Fibroblast of peridontal ligament (primary cell): ENCODE measurements at regions not wholly inside any gene's neighbourhood (a gene's known extent, or its start where the extent isn't known, plus 50 kb on each side); places are given as distances from the start of the nearest gene placed in this dataset.

Experiments used
- DNase-seq: peaks from one replicate; pipeline ENCODE4 v3.0.0-alpha.2; 2010; ENCODE audit errors: extremely low read depth

DNA sequence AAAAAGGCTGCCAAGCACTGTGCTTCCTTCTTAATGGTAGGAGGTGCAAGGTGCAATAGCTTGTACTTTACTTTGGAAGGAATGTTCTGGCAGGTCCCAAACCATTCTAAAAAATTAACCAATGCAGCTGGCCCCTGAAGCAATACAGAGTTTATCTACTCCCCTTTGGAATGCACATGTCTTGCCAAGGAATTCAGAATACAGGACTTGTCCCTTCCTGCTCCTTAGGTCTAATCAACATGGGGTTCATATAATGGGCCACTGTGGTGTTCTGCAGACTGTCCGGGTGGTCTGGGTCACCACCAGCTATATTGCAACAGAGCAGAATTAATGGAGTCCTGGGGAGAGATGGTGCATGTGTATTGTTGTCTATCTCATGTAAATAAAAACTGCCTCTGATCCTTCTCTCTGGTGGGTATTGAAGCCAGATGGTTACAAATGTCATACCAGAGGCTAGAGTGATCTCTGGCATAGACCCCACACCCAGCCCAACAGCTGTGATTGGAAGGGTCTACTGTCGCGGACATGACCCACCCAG lies 112.8 kb downstream of the RIPK4 start:
- peak; percentile 70 for DNase-seq

DNA sequence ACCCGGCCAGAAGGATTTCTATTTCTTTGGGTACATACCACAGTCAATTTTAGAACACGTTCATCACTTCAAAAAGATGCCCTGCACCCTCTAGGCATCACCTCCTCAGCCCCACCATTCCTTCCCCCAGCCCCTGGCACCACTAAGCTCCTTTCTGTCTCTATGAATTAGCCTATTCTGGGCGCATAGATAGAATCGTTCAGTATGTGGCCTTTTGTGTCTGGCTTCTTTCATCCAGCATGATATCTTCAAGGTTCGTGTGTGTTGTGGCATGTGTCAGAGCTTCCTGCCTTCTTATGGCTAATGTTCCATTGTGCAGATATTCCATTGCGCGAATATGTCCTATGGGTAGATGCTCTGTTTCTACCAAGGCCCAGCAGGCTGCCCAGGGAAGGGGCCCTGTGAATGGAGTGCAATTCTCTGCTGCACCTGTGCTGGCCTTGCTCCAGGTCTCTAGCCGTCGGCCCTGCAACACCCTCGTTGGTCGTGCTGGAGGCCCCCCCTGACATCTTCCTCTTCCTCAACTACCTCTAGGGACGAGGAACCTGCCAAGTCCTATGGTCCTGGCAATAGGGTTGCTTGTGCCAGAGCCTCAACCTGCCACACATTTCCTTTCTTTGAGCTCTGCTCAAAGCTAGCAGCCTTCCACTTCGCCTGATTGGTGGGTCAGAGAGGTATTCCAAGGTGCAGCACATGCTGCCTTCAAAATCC lies 113.5 kb downstream of the RIPK4 start:
- no peak for DNase-seq

DNA sequence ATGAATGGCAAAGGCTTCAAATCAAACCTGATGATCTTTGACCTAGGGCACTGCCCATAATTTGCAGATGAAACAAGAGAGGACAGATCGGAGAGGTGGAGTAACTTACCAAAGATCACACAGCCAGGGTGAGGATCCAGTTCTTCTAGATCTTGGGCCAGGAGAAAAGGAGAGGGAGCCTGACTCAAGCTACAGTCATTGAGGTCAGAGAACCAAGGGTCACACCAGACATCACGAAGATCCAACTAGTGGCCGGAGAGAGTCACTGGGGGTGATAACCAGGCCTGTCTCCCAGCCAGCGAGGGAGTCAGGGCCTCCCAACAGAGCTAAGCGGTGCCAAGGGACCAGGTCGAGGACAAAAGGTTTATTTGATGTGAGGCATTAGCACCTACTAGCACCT lies 115.0 kb downstream of the RIPK4 start:
- DNase-seq: no peak

- no peak for DNase-seq
These were observed 115.4 kb downstream of the RIPK4 start for GRCh38 chr21:41651406-41651805.

DNA sequence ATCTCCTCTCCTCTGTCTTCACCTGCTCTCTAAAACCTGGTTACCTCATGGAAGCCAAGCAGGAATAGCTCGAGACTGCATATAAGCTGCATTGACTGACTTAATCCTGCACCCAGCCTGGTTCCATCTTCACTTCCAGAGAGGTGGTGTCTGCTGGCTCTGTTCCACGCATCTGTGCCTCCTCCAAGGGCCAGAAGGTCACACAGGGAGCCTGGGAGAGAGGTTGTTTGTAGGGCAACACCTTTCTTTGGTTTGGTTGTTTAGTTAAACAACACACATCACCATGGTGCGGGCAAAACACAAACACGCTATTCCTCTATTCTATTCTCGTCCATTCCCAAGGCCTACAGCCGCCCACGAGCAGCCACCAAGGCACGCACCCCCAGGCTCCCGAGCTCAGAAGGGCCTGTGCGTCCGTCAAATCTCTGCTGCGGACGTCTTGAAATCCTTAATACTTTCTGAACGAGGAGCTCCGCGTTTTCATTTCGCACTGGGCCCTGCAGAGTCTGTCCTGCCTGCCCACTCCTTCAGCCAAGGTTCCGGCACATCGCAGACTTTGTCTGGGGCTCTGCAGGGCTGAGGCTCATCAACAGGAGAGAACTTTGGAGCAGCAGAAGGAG lies 116.2 kb downstream of the RIPK4 start:
- DNase-seq: no peak

GRCh38 chr21:41648591-41649031 lies 118.2 kb downstream of the RIPK4 start:
- DNase-seq: peak; percentile 73

- no peak for DNase-seq
These were observed 118.9 kb downstream of the RIPK4 start for GRCh38 chr21:41647806-41648561.

- no peak for DNase-seq
These were observed 123.4 kb downstream of the RIPK4 start for GRCh38 chr21:41643246-41643966.

DNA sequence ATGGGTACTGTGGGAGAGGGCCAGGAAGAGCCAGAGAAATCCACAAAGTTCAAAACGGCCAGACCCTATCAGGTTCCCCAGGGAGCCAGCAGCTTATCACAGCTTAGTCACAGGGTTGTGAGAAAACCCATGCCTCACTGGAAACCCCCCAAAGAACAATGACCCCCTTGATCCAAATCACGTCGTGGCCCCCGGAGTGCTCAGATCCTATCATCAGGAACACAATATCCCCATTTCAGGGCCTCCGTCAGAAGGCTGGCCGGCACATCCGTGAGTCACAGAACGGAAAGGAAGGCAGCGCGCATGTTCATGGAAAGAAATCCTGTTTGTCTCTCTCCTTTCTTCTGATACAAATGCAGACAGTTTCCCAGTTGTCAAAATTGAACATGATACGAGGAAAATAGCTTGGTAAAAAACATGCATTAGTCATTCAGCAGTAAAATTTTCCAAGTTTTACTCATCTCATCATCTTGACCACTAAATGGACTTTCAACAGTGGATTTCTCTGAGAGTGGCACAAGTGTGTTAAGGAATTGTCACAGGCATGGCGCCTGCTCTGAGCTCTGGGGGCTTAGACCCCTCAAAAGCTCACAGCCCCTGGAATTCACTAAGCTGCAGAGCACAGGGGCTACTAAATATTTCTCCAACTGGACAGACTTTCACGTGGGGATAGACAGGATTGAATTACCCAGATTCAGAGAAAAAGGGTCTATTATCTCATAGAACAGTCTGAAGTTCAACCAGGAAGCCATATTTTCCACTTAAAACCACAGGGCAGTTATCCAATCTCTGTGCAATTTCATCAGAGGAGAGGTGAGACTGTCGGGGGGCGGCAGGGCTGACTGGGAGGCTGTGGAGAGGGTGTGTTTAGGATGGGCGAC lies 124.8 kb downstream of the RIPK4 start:
- peak; percentile 95 for DNase-seq

- no peak for DNase-seq
These were observed 125.4 kb downstream of the RIPK4 start for GRCh38 chr21:41641510-41641815.

DNA sequence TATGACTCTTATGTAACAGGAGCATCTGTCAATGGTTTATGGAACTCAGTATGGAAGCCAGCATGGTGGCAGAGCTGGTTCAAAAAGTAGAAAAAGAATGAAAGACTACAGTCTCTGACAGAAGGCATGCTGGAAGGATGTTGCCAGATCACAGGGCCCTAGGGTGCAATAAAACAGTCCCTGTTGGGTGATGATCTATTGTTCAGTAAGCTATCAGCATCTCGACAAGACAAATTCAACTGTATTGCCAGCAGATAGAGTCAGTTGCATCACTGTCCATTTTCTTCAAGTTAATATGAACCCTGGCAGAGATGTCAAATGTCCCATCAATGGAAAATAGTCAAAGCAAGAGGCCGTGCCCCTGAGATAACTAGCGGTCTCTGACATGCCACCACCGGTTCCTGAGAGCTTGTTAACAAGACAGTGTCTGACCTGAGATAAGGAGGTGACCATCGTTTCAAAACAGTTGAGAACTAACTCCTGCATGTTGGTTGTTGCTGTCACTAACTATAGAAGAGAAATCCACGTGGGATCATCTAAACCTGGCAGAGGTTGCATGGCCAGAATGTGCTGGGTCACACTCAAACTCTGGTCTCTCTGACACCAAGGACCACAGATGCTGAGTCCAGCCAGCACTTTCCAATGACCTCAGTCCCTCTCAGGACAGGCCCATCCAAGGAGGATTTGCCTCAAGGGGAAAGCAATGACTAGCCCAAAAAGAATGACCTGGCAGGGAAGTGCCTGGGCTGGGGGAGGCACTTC lies 125.9 kb downstream of the RIPK4 start:
- peak; percentile 35 for DNase-seq

DNA sequence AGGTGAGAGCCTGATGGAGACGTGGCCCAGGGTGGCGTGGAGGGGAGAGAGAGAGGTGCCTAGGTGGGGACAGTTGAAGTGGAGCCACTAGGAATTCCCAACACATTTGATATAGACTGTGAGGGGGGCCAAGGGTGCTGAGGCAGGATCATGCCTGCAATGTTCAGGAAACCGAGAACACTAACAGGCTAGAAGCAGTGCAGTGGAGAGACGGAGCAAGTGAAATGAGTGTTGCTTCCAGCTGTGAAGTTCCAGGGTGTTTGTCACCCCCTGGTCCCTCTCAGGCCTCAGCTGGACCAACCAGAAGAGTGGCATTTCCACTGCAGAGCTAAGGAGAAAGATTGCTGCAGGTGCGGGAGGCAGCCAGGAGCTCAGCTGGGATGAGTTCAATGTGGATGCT lies 127.1 kb downstream of the RIPK4 start:
- no peak for DNase-seq

DNA sequence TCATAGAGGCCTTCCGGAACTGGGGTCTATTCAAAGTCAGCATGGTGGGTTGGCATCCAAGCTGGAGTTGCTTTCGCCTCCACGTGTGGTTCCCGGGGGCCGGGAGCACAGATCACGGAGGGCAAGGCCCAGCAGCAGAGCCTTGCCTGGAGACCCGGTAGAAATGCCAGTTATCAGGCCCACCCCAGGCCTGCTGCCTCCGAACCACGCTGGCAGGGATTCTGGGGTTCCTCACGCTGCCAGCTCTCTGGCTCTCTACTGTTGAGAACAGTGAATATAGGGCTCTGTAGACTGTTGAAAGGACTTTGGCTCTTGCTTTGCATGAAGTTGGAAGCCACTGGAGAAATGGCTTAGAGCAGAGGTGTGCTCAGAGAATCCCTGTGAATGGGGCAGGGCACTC lies 127.5 kb downstream of the RIPK4 start:
- no peak for DNase-seq

DNA sequence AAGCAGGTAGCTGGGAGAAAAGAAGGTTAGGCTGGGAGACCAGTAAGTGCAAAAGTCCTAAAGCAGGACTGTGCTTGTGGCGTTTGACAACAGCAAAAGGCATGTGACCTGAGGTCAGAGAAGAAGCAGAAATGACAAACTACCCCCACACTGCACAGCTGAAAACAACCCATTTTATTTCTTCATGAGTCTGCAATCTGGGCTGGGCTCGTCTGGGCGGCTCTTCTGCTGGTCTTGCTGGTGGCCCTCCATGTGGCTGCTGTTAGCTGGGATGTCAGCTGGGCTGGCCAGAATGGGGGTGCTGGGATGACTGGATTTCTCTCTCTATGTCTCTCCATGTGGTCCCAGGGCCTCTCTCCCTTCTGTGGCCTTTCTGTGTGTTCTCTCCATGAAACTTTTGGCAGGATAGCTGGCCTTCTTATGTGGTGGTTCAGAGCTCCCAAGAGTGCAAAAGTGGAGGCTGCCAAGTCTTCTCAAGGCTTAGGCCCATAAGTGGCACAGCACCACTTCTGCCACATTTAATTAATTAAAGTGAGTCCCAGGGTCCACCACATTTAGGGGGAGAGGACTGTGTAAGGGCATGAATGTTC lies 128.6 kb downstream of the RIPK4 start:
- peak; percentile 46 for DNase-seq

GRCh38 chr21:41636636-41637630 lies 129.0 kb upstream of the TMPRSS2 start:
- DNase-seq: no peak

- no peak for DNase-seq
These were observed 127.9 kb upstream of the TMPRSS2 start for GRCh38 chr21:41635874-41636273.

GRCh38 chr21:41634858-41635257 lies 126.9 kb upstream of the TMPRSS2 start:
- peak; percentile 69 for DNase-seq

DNA sequence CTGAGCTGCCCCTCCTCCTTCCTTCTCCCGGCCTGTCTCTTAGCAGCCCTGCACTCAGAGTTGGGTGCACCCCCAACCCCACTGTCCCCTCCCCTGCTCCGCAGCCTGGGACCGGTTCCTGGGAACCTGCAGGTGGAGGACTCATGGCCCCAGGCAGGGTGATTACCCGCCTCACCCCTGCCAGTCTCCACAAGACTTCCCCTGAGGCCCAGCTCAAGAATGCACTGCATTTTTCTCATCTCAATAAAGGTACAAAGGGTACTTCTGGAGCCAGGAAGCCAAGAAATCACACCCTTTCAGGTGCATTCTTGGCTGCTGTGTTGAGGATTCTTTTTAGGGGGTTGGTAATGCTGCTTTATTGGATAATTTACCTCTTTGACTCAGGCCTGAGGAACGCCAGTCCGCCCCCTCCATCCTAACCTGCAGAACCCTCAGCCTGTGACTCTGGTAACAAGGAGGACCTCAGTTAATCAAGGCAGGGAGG lies 126.3 kb upstream of the TMPRSS2 start:
- no peak for DNase-seq

GRCh38 chr21:41633627-41634026 lies 125.7 kb upstream of the TMPRSS2 start:
- DNase-seq: no peak
